Gastroesophageal sphincter (tissue), 3 donors: ENCODE measurements at regions not wholly inside any gene's neighbourhood (a gene's known extent, or its start where the extent isn't known, plus 50 kb on each side); places are given as distances from the start of the nearest gene placed in this dataset.

Source experiments
- CTCF ChIP-seq, 4 experiments: fragments of 200-600 bp in 2 of 4; fragments of 450-650 bp in 2 of 4; sonication (generic) in 1 of 4; IDR thresholded peaks; one replicate each; pipeline ENCODE4 v1.5.1; 2017 to 2019; ENCODE audit warnings: antibody characterized with exemption in 4 of 4, mild to moderate bottlenecking in 2 of 4, moderate library complexity in 2 of 4
- POLR2A ChIP-seq, 2 donors: fragments of 450-650 bp; IDR thresholded peaks; one replicate each; pipeline ENCODE4 v1.6.1; 2017; ENCODE audit warnings: antibody characterized with exemption in 2 of 2, mild to moderate bottlenecking in 2 of 2, moderate library complexity in 1 of 2

- TF ChIP-seq POLR2A (IDR thresholded peaks at IDR 0.05), result no peak
- no peak for TF ChIP-seq CTCF (IDR thresholded peaks at IDR 0.05)
Measured at GRCh38 chr6:117136702-117137101, 128.7 kb upstream of the VGLL2 start.
